ENCODE measurements at regions not wholly inside any gene's neighbourhood (a gene's known extent, or its start where the extent isn't known, plus 50 kb on each side); places are given as distances from the start of the nearest gene placed in this dataset.
"Not testable (repeated sequence)": the region's sequence is repeated elsewhere in the genome, so short reads cannot be mapped to it uniquely, and the experiment has no call there.

- DNase-seq, result no peak
These were observed 173.5 kb upstream of the EPB41L3 start for GRCh38 chr18:5717256-5717655.

GRCh38 chr18:5710676-5711075, 166.9 kb upstream of the EPB41L3 start:
- no peak for DNase-seq

GRCh38 chr18:5710235-5710634, 166.4 kb upstream of the EPB41L3 start:
- peak; percentile 29 for DNase-seq

- DNase-seq, result no peak
These were observed 165.8 kb upstream of the EPB41L3 start for GRCh38 chr18:5709476-5710095.

- DNase-seq, result peak; percentile 46
These were observed 163.8 kb upstream of the EPB41L3 start for GRCh38 chr18:5707586-5707985.

GRCh38 chr18:5705393-5705792, 161.6 kb upstream of the EPB41L3 start:
- DNase-seq, result no peak

- no peak for DNase-seq
These were observed 161.1 kb upstream of the EPB41L3 start for GRCh38 chr18:5704847-5705246.

- not testable (repeated sequence) for DNase-seq
These were observed 158.2 kb upstream of the EPB41L3 start for GRCh38 chr18:5702016-5702415.

- no peak for DNase-seq
These were observed 150.0 kb upstream of the EPB41L3 start for GRCh38 chr18:5693699-5694294.

- DNase-seq, result no peak
These were observed 135.1 kb upstream of the EPB41L3 start for GRCh38 chr18:5678779-5679406.

- DNase-seq, result no peak
These were observed 134.5 kb upstream of the EPB41L3 start for GRCh38 chr18:5678278-5678677.

GRCh38 chr18:5673616-5674015, 129.8 kb upstream of the EPB41L3 start:
- DNase-seq, result no peak

- DNase-seq, result no peak
These were observed 125.8 kb upstream of the EPB41L3 start for GRCh38 chr18:5669585-5669984.

GRCh38 chr18:5668087-5668715, 124.4 kb upstream of the EPB41L3 start:
- no peak for DNase-seq

GRCh38 chr18:5667356-5667755, 123.6 kb upstream of the EPB41L3 start:
- no peak for DNase-seq

- no peak for DNase-seq
These were observed 118.8 kb upstream of the EPB41L3 start for GRCh38 chr18:5662586-5663090.

GRCh38 chr18:5661179-5661578, 117.4 kb upstream of the EPB41L3 start:
- DNase-seq, result no peak

- no peak for DNase-seq
These were observed 110.0 kb upstream of the EPB41L3 start for GRCh38 chr18:5653802-5654201.

GRCh38 chr18:5651736-5652135, 107.9 kb upstream of the EPB41L3 start:
- DNase-seq, result no peak

GRCh38 chr18:5649439-5649838, 105.6 kb upstream of the EPB41L3 start:
- DNase-seq, result no peak

- DNase-seq, result peak; percentile 36
These were observed 102.9 kb upstream of the EPB41L3 start for GRCh38 chr18:5646739-5647138.

- DNase-seq, result no peak
These were observed 99.5 kb upstream of the EPB41L3 start for GRCh38 chr18:5643288-5643687.

- DNase-seq, result no peak
These were observed 97.1 kb upstream of the EPB41L3 start for GRCh38 chr18:5640939-5641338.

- no peak for DNase-seq
These were observed 95.3 kb upstream of the EPB41L3 start for GRCh38 chr18:5639131-5639530.
